Stimulated activated CD8-positive, alpha-beta memory T cell treated with anti-CD3 and anti-CD28 coated beads, Interleukin-12 subunit alpha, Interleukin-12 subunit beta, amount 100 ng/mL, for 1 hour (primary cell): ENCODE measurements at regions not wholly inside any gene's neighbourhood (a gene's known extent, or its start where the extent isn't known, plus 50 kb on each side); places are given as distances from the start of the nearest gene placed in this dataset.

Experiments used
- DNase-seq: peaks from one replicate; pipeline ENCODE4 v3.0.0-alpha.2; 2020; ENCODE audit warnings: low read depth

- DNase-seq, result no peak
Measured at GRCh38 chr6:148291876-148292275, 50.8 kb upstream of the SASH1 start.
